Right lobe of liver (tissue), 6 donors: ENCODE measurements at regions not wholly inside any gene's neighbourhood (a gene's known extent, or its start where the extent isn't known, plus 50 kb on each side); places are given as distances from the start of the nearest gene placed in this dataset.
"Not testable (repeated sequence)": the region's sequence is repeated elsewhere in the genome, so short reads cannot be mapped to it uniquely, and the experiment has no call there.

Source experiments
- ATAC-seq, 4 donors: fragments of 200-7000 bp; cut with Tn5 transposase; one replicate each; pipeline ENCODE4 v1.9.1; 2020; ENCODE audit warnings: mild to moderate bottlenecking in 4 of 4, moderate library complexity in 4 of 4
- DNase-seq, 3 donors: peaks; one replicate each; pipeline ENCODE4 v3.0.0-alpha.2; 2020
- H3K27ac ChIP-seq, 3 donors: fragments of 200-600 bp; one replicate each; pipeline ENCODE4 v1.8.0; 2022
- H3K27me3 ChIP-seq, 2 donors: fragments of 200-600 bp; one replicate each; pipeline ENCODE4 v1.8.0; 2022
- H3K36me3 ChIP-seq, 4 donors: fragments of 200-600 bp; sonication (generic) in 1 of 4; one replicate each; pipeline versions ENCODE4 v1.5.1 to v1.8.0; 2017 to 2022; ENCODE audit warnings: control low read depth in 1 of 4
- H3K4me1 ChIP-seq, 4 donors: fragments of 200-600 bp; sonication (generic) in 1 of 4; one replicate each; pipeline versions ENCODE4 v1.5.1 to v1.8.0; 2017 to 2022; ENCODE audit warnings: control low read depth in 1 of 4
- H3K4me3 ChIP-seq, 3 donors: fragments of 200-600 bp; one replicate each; pipeline ENCODE4 v1.8.0; 2022
- H3K9me3 ChIP-seq, 4 donors: fragments of 200-600 bp; sonication (generic) in 1 of 4; one replicate each; pipeline versions ENCODE4 v1.5.1 to v1.8.0; 2017 to 2022; ENCODE audit warnings: control low read depth in 1 of 4
- POLR2A ChIP-seq: fragments of 450-650 bp; IDR thresholded peaks from one replicate; pipeline ENCODE4 v1.6.1; 2017; ENCODE audit warnings: antibody characterized with exemption, mild to moderate bottlenecking
- WGBS: methylation state at CpG from one replicate; pipeline ENCODE4 v1.1.6; 2018; ENCODE audit warnings: low coverage, low lambda C conversion rate; ENCODE audit not compliant: insufficient coverage; ENCODE audit errors: missing lambda C conversion rate; 5-methylcytosine and 5-hydroxymethylcytosine counted together
- intact Hi-C, 2 donors: fragments of 100-400 bp; cut with DNase I; formaldehyde crosslinking; loops; one replicate each; pipeline versions ENCODE4 v1.11.2 to v1.14.1; 2022
- TF ChIP-seq, protein P1 (sequence below), 4 donors: fragments of 200-600 bp in 3 of 4; fragments of 450-650 bp in 1 of 4; IDR thresholded peaks; one replicate each; pipeline versions ENCODE4 v1.5.1 to v1.8.0; 2016 to 2022; ENCODE audit warnings: antibody characterized with exemption in 4 of 4, mild to moderate bottlenecking in 2 of 4
- donor health status: DM: no; HTN: yes; CAD: no.
- donor health status: DM: no; HTN: no; CAD: no.
- donor health status: DM: no; HTN: no; CAD: no.
- donor health status: DM: no; HTN: yes; CAD: no.
- donor health status: DM: no; HTN: yes; CAD: no.

DNA sequence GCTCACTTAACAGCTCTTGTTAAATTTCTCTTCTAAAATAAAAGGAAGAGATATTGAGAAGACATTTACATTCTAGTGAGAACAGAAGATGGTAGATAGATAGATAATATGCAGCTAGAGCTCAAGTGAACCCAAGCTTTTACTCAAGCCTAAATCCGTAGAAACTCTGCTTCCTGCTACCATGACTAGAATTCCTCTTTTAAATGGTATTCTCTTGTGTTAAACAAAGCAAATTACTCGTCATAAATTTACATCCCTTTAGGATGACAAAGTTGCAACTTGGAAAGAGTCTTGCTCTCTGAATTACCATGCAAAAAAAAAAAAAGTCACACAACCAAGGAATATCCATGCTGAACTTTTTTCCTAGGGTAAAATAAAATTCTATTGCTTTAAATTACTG, 160.7 kb upstream of the LRFN5 start:
- intact Hi-C loops = no loop called here
- DNase-seq (no peak), ATAC-seq (no peak)
- Histone ChIP-seq H3K4me1 (no peaks in the 10 kb centered on the region), H3K27me3 (no peaks in the 10 kb centered on the region), H3K36me3 (no peaks in the 10 kb centered on the region), H3K27ac (no peak overlapping the region), H3K9me3 (no peaks in the 10 kb centered on the region), H3K4me3 (no peak overlapping the region)
- 24% methylated on average over 2 of the region's 2 CpGs for WGBS
- TF ChIP-seq, protein P1, sequence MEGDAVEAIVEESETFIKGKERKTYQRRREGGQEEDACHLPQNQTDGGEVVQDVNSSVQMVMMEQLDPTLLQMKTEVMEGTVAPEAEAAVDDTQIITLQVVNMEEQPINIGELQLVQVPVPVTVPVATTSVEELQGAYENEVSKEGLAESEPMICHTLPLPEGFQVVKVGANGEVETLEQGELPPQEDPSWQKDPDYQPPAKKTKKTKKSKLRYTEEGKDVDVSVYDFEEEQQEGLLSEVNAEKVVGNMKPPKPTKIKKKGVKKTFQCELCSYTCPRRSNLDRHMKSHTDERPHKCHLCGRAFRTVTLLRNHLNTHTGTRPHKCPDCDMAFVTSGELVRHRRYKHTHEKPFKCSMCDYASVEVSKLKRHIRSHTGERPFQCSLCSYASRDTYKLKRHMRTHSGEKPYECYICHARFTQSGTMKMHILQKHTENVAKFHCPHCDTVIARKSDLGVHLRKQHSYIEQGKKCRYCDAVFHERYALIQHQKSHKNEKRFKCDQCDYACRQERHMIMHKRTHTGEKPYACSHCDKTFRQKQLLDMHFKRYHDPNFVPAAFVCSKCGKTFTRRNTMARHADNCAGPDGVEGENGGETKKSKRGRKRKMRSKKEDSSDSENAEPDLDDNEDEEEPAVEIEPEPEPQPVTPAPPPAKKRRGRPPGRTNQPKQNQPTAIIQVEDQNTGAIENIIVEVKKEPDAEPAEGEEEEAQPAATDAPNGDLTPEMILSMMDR (IDR thresholded peaks at IDR 0.05) = no peak
- no peak for TF ChIP-seq POLR2A

DNA sequence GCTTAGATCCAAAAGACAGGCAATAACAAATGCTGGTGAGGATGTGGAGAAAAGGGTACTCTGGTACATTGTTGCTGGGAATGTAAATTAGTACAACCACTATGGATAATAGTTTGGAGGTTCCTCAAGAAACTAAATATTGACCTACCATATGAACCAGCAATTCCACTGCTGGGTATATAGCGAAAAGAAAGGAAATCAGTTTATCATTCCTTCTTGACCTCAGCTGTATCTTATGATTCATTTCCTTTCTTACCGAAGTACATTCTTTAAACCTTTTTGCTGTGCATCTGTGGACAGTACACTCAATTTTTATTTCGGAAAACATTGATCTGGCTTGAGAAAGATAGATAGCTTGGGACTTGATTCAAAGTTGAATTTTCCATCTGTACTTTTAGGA, 183.2 kb upstream of the LRFN5 start:
- no peaks in the 10 kb centered on the region for H3K27me3 ChIP-seq
- DNase-seq (no peak), ATAC-seq (no peak)
- no peaks in the 10 kb centered on the region for H3K36me3 ChIP-seq
- no peaks in the 10 kb centered on the region for H3K9me3 ChIP-seq
- no peak overlapping the region for H3K4me3 ChIP-seq
- H3K27ac ChIP-seq = no peak overlapping the region
- intact Hi-C loops = no loop called here
- WGBS = 41% methylated on average over 3 of the region's 3 CpGs
- no peaks in the 10 kb centered on the region for H3K4me1 ChIP-seq
- TF ChIP-seq, protein P1 (IDR thresholded peaks at IDR 0.05) = no peak
- no peak for TF ChIP-seq POLR2A

DNA sequence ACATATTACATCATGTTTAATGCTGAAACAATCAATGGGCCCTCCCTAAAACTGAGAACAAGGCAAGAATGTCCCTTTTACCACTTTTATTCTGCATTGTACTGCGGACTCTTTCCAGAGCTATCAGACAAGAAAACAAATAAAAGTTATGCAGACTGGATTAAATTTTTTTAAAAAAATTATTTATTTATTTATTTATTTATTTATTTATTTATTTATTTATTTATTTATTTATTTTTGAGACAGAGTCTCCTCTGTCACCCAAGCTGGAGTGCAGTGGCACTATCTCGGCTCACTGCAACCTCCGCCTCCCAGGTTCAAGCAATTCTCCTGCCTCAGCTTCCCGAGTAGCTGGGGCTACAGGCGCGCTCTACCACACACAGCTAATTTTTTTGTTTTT, 185.4 kb upstream of the LRFN5 start:
- DNase-seq, H3K27ac ChIP-seq, intact Hi-C loops, ATAC-seq, H3K4me1 ChIP-seq, H3K9me3 ChIP-seq, H3K4me3 ChIP-seq, H3K36me3 ChIP-seq, H3K27me3 ChIP-seq: not testable (repeated sequence)
- WGBS = 91% methylated on average over 6 of the region's 6 CpGs

DNA sequence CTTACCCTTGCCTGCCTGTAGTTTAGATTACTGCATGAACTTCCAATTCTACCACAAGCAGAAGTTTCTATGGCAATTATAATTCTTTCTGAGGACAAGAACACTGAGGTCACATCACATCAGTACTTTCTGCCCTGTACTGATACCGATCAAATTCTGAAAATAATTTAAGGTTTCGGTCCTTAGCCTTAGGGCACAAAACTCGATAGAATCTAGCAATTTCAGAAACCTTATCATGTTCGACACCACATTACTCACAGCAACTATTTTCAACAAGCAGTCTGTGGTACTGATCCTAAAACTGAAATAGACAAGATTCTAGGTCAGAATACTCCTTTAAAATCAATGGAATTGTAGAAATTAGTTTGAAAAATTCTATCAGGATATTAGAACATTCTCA, 187.0 kb upstream of the LRFN5 start:
- 78% methylated on average over 4 of the region's 4 CpGs for WGBS
- no peak for ATAC-seq
- TF ChIP-seq, protein P1 (IDR thresholded peaks at IDR 0.05) = no peak
- TF ChIP-seq POLR2A = no peak

DNA sequence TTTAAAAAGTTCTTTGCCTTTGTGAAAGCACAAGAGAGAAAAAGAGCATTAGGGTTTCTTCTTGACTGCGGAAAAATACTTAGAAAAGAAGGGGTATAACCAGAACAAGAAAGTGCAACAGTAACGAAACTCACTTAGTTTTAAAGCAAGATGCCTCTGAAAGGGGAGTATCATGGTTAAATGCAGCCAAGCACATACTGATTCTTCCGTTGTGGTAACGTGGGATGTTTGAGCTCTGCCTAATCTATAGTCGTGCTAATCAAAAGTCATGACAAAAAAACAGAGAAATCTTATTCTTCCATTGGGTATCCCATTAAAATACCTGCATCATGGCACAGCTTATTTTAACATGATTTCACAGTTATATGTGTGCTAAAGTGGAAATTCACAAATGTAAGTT, 187.8 kb upstream of the LRFN5 start:
- no peak overlapping the region for H3K27ac ChIP-seq
- ATAC-seq = no peak
- 51% methylated on average over 5 of the region's 5 CpGs for WGBS

More for the DNA sequence above, 187.0 kb upstream of the LRFN5 start:
- Histone ChIP-seq H3K4me3 (no peak overlapping the region), H3K4me1 (no peaks in the 10 kb centered on the region), H3K27me3 (no peaks in the 10 kb centered on the region), H3K9me3 (no peaks in the 10 kb centered on the region), H3K36me3 (no peaks in the 10 kb centered on the region), H3K27ac (no peak overlapping the region)
- intact Hi-C loops = no loop called here
- no peak for DNase-seq

More for the DNA sequence above, 187.8 kb upstream of the LRFN5 start:
- H3K36me3 ChIP-seq = no peaks in the 10 kb centered on the region
- no peak overlapping the region for H3K4me3 ChIP-seq
- DNase-seq = no peak
- H3K27me3 ChIP-seq = no peaks in the 10 kb centered on the region
- H3K4me1 ChIP-seq = no peaks in the 10 kb centered on the region
- no peaks in the 10 kb centered on the region for H3K9me3 ChIP-seq
- no peak for TF ChIP-seq POLR2A
- TF ChIP-seq, protein P1 (IDR thresholded peaks at IDR 0.05) = no peak
- intact Hi-C loops = no loop called here
